ENCODE measurements at regions not wholly inside any gene's neighbourhood (a gene's known extent, or its start where the extent isn't known, plus 50 kb on each side); places are given as distances from the start of the nearest gene placed in this dataset.

DNA sequence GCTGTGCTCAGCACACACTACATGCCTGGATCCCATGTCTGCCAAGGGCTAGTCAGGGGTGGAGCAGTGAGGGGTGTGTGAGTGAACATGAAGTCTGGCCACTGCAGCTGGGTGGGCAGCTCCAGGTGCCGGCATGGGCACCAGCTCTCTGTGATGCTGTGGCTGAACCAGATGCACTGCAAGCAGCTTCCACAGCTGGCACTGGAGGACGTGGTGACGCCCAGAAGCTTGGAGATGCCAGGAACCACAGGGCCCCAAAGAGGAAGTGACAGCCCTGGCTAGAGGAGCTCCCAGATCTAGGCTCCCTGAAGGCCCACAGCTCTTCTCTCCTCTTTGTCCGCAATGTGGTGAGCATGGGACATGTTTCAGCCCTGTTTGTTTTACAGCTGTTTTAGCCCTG lies 776.3 kb upstream of the POU3F3 start:
- H3K4me1 ChIP-seq, result no peaks in the 10 kb centered on the region
- TF ChIP-seq, protein P1, sequence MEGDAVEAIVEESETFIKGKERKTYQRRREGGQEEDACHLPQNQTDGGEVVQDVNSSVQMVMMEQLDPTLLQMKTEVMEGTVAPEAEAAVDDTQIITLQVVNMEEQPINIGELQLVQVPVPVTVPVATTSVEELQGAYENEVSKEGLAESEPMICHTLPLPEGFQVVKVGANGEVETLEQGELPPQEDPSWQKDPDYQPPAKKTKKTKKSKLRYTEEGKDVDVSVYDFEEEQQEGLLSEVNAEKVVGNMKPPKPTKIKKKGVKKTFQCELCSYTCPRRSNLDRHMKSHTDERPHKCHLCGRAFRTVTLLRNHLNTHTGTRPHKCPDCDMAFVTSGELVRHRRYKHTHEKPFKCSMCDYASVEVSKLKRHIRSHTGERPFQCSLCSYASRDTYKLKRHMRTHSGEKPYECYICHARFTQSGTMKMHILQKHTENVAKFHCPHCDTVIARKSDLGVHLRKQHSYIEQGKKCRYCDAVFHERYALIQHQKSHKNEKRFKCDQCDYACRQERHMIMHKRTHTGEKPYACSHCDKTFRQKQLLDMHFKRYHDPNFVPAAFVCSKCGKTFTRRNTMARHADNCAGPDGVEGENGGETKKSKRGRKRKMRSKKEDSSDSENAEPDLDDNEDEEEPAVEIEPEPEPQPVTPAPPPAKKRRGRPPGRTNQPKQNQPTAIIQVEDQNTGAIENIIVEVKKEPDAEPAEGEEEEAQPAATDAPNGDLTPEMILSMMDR (IDR thresholded peaks at IDR 0.05), result no peak
- H3K9me3 ChIP-seq, result no peaks in the 10 kb centered on the region
- no peak for DNase-seq (ENCODE audit: low spot score)
- H3K27me3 ChIP-seq, result no peaks in the 10 kb centered on the region
- H3K27ac ChIP-seq, result no peak overlapping the region
- H3K36me3 ChIP-seq, result no peaks in the 10 kb centered on the region
- H3K4me3 ChIP-seq, result no peak overlapping the region

DNA sequence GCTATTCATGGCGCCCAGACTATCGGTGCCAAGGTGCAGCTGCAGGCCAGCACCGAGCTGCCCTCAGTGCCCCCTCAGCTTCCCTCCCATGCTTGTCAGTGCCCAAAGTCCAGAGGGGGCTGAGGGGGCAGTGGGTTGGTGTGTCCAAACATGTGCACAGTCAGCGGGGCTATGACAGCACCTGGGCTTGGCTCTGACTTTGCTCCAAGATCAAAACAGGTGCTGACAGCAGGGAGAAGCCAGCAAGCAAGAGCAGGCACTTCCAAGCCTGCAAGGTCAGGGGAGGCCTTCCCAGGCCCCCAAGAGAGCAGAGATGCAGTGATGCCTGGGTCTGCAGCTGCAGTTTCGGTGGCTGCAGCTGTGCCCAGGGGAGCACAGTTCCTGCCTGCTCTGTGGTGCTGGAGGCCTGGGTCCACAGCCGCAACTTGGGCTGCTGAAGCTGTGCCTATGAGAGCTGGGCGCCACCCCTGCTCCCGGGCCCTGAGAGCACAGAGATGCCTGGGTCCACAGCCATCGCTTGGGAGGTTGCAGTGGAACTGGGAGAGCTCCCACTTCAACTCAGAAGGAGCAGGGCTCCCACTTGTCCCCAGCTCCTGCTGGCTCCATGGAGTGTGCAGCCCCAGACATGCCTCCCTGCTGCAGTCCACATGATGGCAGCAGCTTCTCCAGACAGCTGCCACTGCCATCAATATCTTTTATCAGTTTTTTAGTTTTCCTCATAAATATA lies 775.3 kb upstream of the POU3F3 start:
- Histone ChIP-seq H3K4me3 (no peak overlapping the region), H3K4me1 (no peaks in the 10 kb centered on the region), H3K27me3 (no peaks in the 10 kb centered on the region), H3K27ac (no peak overlapping the region), H3K36me3 (no peaks in the 10 kb centered on the region), H3K9me3 (no peaks in the 10 kb centered on the region)
- TF ChIP-seq, protein P1 (IDR thresholded peaks at IDR 0.05), result no peak
- DNase-seq (ENCODE audit: low spot score), result no peak

DNA sequence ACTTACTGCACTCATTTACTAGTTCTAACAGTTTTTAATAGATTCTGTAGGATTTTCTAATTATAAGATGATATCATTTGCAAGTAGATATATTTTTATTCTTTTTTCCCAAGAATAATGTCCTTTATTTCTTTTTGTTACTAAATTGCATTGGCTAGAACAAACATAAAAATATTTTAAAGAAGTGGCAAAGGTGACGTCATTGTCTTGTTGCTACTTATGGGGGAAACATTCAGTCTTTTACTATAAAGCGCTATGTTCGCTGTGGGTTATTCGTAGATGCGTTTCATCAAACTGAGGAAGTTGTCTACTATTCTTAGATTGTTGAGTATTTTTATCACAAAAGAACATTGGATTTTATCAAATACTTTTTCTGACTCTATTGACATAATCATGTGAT lies 765.2 kb upstream of the POU3F3 start:
- TF ChIP-seq, protein P1 (IDR thresholded peaks at IDR 0.05), result no peak

DNA sequence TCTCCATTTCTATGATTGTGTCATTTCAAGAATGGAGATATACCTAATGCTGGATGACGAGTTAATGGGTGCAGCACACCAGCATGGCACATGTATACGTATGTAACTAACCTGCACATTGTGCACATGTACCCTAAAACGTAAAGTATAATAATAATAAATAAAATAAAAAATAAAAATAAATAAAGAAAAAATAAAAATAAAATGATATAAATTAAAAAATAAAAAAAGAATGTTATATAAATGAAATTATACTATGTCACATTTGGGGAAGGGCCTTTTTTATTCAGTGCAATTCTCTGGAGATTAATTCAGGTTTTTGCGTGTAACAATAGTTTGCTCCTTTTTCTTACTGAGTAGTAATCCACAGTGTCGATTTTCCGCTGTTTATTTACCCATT lies 763.5 kb upstream of the POU3F3 start:
- TF ChIP-seq, protein P1 (IDR thresholded peaks at IDR 0.05), result no peak
- H3K27me3 ChIP-seq, result no peaks in the 10 kb centered on the region

More for the DNA sequence above, 765.2 kb upstream of the POU3F3 start:
- H3K36me3 ChIP-seq, result no peaks in the 10 kb centered on the region
- no peaks in the 10 kb centered on the region for H3K27me3 ChIP-seq
- H3K9me3 ChIP-seq, result no peaks in the 10 kb centered on the region
- no peak for DNase-seq (ENCODE audit: low spot score)
- no peak overlapping the region for H3K27ac ChIP-seq
- no peak overlapping the region for H3K4me3 ChIP-seq
- H3K4me1 ChIP-seq, result no peaks in the 10 kb centered on the region

DNA sequence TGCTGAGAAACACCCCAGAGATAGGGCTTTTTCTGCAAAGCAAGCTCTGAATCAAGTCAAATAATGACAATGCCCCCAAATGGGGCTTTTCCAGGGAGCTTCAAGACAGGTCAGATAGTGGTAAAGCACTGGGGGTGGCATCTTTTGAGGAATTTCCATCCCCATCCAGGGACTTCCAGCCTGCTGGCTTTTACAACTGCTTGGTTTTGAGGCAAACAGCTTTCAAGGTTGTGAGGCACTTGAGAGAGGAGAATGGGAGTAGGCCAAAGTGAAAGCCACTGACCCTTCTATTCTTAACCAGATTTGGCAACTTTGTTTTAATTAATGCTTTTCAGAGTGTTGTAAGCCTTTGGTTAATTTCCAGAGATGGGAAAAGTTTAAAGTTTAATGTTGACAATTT lies 762.0 kb upstream of the POU3F3 start:
- DNase-seq (ENCODE audit: low spot score), result no peak
- no peak overlapping the region for H3K27ac ChIP-seq
- H3K4me1 ChIP-seq, result no peaks in the 10 kb centered on the region
- H3K9me3 ChIP-seq, result no peaks in the 10 kb centered on the region
- TF ChIP-seq, protein P1 (IDR thresholded peaks at IDR 0.05), result no peak
- H3K36me3 ChIP-seq, result no peaks in the 10 kb centered on the region
- no peak overlapping the region for H3K4me3 ChIP-seq
- H3K27me3 ChIP-seq, result no peaks in the 10 kb centered on the region

More for the DNA sequence above, 763.5 kb upstream of the POU3F3 start:
- H3K4me1 ChIP-seq, result no peaks in the 10 kb centered on the region
- no peaks in the 10 kb centered on the region for H3K9me3 ChIP-seq
- no peak for DNase-seq (ENCODE audit: low spot score)
- H3K36me3 ChIP-seq, result no peaks in the 10 kb centered on the region
- H3K4me3 ChIP-seq, result no peak overlapping the region
- no peak overlapping the region for H3K27ac ChIP-seq

DNA sequence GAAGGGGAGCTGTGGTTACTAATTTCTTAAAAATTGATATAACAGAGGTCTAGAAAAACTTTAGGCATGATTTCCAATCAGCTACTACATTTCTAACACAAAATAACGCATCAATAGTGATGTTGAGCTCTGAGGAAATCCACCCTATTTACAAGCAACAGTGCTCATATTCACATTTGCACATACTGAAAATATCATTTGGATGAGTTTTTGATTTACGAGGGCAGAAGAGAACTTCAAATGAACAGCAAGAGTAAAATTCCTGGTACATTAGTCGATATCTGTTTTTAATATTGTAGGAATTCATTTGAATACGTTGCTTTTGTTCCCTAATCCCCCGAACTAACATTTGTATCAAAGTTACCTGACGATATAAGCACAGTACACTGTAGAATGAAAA lies 761.0 kb upstream of the POU3F3 start:
- TF ChIP-seq, protein P1 (IDR thresholded peaks at IDR 0.05), result no peak

More for the DNA sequence above, 761.0 kb upstream of the POU3F3 start:
- no peaks in the 10 kb centered on the region for H3K36me3 ChIP-seq
- no peaks in the 10 kb centered on the region for H3K9me3 ChIP-seq
- H3K27me3 ChIP-seq, result no peaks in the 10 kb centered on the region
- H3K27ac ChIP-seq, result no peak overlapping the region
- DNase-seq (ENCODE audit: low spot score), result no peak
- no peak overlapping the region for H3K4me3 ChIP-seq
- H3K4me1 ChIP-seq, result no peaks in the 10 kb centered on the region
